LNCAP (cell line): ENCODE measurements at regions not wholly inside any gene's neighbourhood (a gene's known extent, or its start where the extent isn't known, plus 50 kb on each side); places are given as distances from the start of the nearest gene placed in this dataset.

Experiments
- TF ChIP-seq, protein P1 (sequence below): fragments of 450-650 bp; IDR thresholded peaks from 2 replicates; pipeline ENCODE4 v1.5.1; 2017; ENCODE audit warnings: mild to moderate bottlenecking

DNA sequence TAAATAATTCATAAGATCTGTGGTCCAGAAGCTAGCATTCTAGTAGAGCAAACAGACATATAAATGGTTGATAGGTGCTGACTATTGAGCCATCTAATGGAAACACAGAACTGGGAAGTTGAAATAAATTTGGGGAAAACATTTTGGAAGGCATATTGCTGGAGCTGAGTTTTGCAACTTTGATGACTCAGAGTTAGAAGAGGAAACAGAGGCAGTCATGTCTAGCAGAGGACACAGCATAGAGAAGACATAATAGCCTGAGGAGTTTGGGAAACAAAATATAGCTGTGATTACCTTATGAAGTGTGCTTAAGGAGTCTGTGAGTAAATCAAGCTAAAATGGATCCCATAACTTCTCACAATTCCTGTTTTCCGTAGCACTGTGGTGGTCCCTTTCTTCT, 86.9 kb upstream of the FLRT2 start:
- TF ChIP-seq, protein P1, sequence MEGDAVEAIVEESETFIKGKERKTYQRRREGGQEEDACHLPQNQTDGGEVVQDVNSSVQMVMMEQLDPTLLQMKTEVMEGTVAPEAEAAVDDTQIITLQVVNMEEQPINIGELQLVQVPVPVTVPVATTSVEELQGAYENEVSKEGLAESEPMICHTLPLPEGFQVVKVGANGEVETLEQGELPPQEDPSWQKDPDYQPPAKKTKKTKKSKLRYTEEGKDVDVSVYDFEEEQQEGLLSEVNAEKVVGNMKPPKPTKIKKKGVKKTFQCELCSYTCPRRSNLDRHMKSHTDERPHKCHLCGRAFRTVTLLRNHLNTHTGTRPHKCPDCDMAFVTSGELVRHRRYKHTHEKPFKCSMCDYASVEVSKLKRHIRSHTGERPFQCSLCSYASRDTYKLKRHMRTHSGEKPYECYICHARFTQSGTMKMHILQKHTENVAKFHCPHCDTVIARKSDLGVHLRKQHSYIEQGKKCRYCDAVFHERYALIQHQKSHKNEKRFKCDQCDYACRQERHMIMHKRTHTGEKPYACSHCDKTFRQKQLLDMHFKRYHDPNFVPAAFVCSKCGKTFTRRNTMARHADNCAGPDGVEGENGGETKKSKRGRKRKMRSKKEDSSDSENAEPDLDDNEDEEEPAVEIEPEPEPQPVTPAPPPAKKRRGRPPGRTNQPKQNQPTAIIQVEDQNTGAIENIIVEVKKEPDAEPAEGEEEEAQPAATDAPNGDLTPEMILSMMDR, result no peak

DNA sequence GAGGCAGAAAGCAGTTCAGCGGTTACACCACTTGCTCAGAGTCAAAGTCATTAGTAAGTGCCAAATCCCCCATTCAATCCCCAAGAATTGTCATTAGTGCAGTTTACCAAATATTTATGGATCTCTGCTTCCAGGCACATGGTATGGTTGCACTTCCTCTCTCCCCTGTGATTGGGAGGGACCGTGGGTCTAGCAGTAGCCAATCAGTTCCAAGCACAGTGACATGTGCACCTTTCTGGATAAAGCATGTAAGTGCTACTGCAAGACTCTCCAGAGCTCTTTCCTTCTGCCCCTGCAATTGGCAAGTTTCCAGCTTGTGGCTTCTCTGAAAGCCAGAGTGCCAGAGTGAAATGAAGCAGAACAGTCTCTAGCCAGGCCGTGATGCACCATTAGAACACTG, 85.3 kb upstream of the FLRT2 start:
- TF ChIP-seq, protein P1, result no peak

- TF ChIP-seq, protein P1, result no peak
Measured at GRCh38 chr14:85445151-85445795, 84.7 kb upstream of the FLRT2 start.

- TF ChIP-seq, protein P1, result no peak
Measured at GRCh38 chr14:85447883-85448282, 82.1 kb upstream of the FLRT2 start.

- TF ChIP-seq, protein P1, result no peak
Measured at GRCh38 chr14:85451421-85451820, 78.5 kb upstream of the FLRT2 start.

- TF ChIP-seq, protein P1, result no peak
Measured at GRCh38 chr14:85453401-85454225, 76.3 kb upstream of the FLRT2 start.

DNA sequence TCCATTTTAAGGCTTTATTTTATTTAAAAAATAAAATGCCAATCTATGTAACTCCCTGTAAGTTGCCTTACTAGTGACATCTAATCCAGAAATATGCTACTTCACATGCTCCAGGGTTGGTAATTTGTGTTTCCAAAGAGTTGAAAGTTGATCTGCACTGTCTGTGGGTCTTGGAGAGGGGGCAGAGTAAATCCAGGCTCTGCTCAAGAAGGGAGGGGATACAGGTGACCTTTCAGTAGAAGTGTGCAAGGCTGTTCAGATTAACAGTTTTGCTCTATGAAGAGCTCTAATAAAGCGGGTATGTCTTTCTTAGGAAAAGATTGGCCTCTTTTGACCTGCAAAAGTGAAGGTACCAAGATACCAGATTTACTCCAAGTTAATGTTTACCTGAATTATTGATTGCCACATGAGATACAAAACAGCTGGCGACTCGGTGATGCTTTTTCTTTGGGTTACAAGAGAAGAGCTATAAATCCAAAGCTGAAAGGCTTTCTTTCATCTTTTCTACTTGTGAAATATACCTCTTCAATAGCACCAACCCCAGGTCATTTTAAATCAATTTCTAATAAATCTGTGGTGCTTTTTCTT, 75.6 kb upstream of the FLRT2 start:
- TF ChIP-seq, protein P1, result no peak
